HEK293T (cell line): ENCODE measurements at regions not wholly inside any gene's neighbourhood (a gene's known extent, or its start where the extent isn't known, plus 50 kb on each side); places are given as distances from the start of the nearest gene placed in this dataset.

Source experiments
- ELF4 ChIP-seq: fragments of 450-650 bp; IDR thresholded peaks from 2 replicates; pipeline ENCODE4 v1.6.1; 2017; ENCODE audit warnings: antibody characterized with exemption
- FOXK2 ChIP-seq: fragments of 450-650 bp; IDR thresholded peaks from 2 replicates; pipeline ENCODE4 v1.6.1; 2016; ENCODE audit warnings: mild to moderate bottlenecking
- TF ChIP-seq, protein P1 (sequence below): fragments of 450-650 bp; IDR thresholded peaks from 2 replicates; pipeline ENCODE4 v1.6.1; 2016

- no peak for TF ChIP-seq FOXK2
- TF ChIP-seq, protein P1, sequence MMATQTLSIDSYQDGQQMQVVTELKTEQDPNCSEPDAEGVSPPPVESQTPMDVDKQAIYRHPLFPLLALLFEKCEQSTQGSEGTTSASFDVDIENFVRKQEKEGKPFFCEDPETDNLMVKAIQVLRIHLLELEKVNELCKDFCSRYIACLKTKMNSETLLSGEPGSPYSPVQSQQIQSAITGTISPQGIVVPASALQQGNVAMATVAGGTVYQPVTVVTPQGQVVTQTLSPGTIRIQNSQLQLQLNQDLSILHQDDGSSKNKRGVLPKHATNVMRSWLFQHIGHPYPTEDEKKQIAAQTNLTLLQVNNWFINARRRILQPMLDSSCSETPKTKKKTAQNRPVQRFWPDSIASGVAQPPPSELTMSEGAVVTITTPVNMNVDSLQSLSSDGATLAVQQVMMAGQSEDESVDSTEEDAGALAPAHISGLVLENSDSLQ: no peak
- TF ChIP-seq ELF4: no peak
Observed at GRCh38 chr20:6614836-6615235, 152.7 kb upstream of the BMP2 start.
